Spleen (tissue), 11 donors: ENCODE measurements at regions not wholly inside any gene's neighbourhood (a gene's known extent, or its start where the extent isn't known, plus 50 kb on each side); places are given as distances from the start of the nearest gene placed in this dataset.
"Not testable (repeated sequence)": the region's sequence is repeated elsewhere in the genome, so short reads cannot be mapped to it uniquely, and the experiment has no call there.

ENCODE experiments used
- DNase-seq: peaks from one replicate; pipeline ENCODE4 v3.0.0-alpha.2; 2020
- H3K27ac ChIP-seq, 8 donors: fragments of 200-600 bp; sonication (generic) in 7 of 8; 1 replicate in 4 of 8; 2 replicates in 4 of 8; pipeline versions ENCODE4 v1.5.0 to v1.8.0; 2016 to 2021; ENCODE audit warnings: inconsistent platforms in 4 of 8, mild to moderate bottlenecking in 4 of 8, moderate library complexity in 1 of 8
- H3K27me3 ChIP-seq, 7 donors: fragments of 200-600 bp; sonication (generic) in 6 of 7; replicated peaks in 1 of 7; 1 replicate in 4 of 7; 2 replicates in 3 of 7; pipeline versions ENCODE4 v1.5.0 to v1.8.0; 2016 to 2021; ENCODE audit warnings: inconsistent platforms in 3 of 7, mild to moderate bottlenecking in 1 of 7
- H3K36me3 ChIP-seq, 6 donors: fragments of 200-600 bp; sonication (generic) in 5 of 6; 1 replicate in 4 of 6; 2 replicates in 2 of 6; pipeline versions ENCODE4 v1.5.0 to v1.8.0; 2016 to 2021; ENCODE audit warnings: inconsistent platforms in 2 of 6
- H3K4me1 ChIP-seq, 6 donors: fragments of 200-600 bp; sonication (generic) in 5 of 6; 1 replicate in 3 of 6; 2 replicates in 3 of 6; pipeline versions ENCODE4 v1.5.0 to v1.8.0; 2016 to 2021; ENCODE audit warnings: inconsistent platforms in 3 of 6
- H3K4me3 ChIP-seq, 8 donors: fragments of 200-600 bp; sonication (generic) in 7 of 8; 1 replicate in 4 of 8; 2 replicates in 4 of 8; pipeline versions ENCODE4 v1.5.0 to v1.8.0; 2016 to 2021; ENCODE audit warnings: inconsistent platforms in 4 of 8, mild to moderate bottlenecking in 4 of 8, moderate library complexity in 2 of 8
- H3K9me3 ChIP-seq, 8 donors: fragments of 200-600 bp; sonication (generic) in 7 of 8; 1 replicate in 4 of 8; 2 replicates in 4 of 8; pipeline versions ENCODE4 v1.5.0 to v1.8.0; 2016 to 2021; ENCODE audit warnings: inconsistent platforms in 4 of 8
- POLR2A ChIP-seq, 3 donors: fragments of 450-650 bp; IDR thresholded peaks; one replicate each; pipeline ENCODE4 v1.5.1; 2017; ENCODE audit warnings: antibody characterized with exemption in 3 of 3, mild to moderate bottlenecking in 1 of 3
- POLR2AphosphoS5 ChIP-seq, 3 donors: sonication (generic); formaldehyde crosslinking; IDR thresholded peaks; one replicate each; pipeline ENCODE4 v1.5.1; 2017; ENCODE audit warnings: antibody characterized with exemption in 3 of 3
- WGBS, 5 donors: extraction: QIAGEN DNeasy Blood & Tissue Kit in 3 of 5; methylation state at CpG; one replicate each; pipeline versions ENCODE4 v1.1.5 to v1.1.7; 2013 to 2018; 5-methylcytosine and 5-hydroxymethylcytosine counted together
- intact Hi-C: fragments of 100-400 bp; cut with DNase I; formaldehyde crosslinking; loops from one replicate; pipeline ENCODE4 v1.15.0; 2023; ENCODE audit warnings: low total_unique reads
- TF ChIP-seq, protein P1 (sequence below), 11 experiments: fragments of 200-600 bp in 7 of 11; fragments of 450-650 bp in 4 of 11; sonication (generic) in 4 of 11; IDR thresholded peaks in 8 of 11; conservative IDR thresholded peaks in 3 of 11; 1 replicate in 7 of 11; 2 replicates in 4 of 11; pipeline versions ENCODE4 v1.4.0 to v1.8.0; 2016 to 2021; ENCODE audit warnings: antibody characterized with exemption in 11 of 11, inconsistent platforms in 4 of 11, mild to moderate bottlenecking in 1 of 11
- donor health status: healthy with polysubstance abuse.
- donor health status: DM: no; HTN: no; CAD: no; lungs with moderate emphysema.
- donor health status: DM: no; HTN: no; CAD: no.
- donor health status: Bipolar disorder and iron deficiency.
- donor health status: healthy.
- donor health status: DM: no; HTN: no; CAD: no.
- donor health status: DM: yes; HTN: yes; CAD: no.

DNA sequence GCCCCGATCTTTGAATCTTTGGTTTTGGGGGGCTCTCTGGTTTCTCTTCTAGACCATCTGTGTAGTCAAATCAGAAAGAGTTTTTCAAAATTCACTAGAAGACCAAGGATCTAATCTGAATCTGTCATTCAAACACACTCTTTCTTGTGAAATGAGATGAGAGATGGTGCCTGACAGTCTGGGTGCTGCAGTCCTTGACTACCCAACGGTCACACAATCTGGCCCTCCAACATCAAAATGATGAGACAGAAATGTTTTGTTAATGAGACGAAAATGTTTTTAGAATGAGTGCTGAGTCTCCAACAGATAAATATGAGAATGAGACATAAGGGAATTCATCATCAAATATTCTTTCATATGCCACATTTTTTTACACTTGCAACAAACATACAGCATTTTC is 695.7 kb upstream of the USP15 start:
- no peak overlapping the region for H3K27ac ChIP-seq
- H3K9me3 ChIP-seq: no peaks in the 10 kb centered on the region
- intact Hi-C loops: no loop called here
- DNase-seq: no peak
- no peaks in the 10 kb centered on the region for H3K27me3 ChIP-seq
- TF ChIP-seq POLR2AphosphoS5 (IDR thresholded peaks at IDR 0.05) (no peak), POLR2A (IDR thresholded peaks at IDR 0.05) (no peak)
- TF ChIP-seq, protein P1, sequence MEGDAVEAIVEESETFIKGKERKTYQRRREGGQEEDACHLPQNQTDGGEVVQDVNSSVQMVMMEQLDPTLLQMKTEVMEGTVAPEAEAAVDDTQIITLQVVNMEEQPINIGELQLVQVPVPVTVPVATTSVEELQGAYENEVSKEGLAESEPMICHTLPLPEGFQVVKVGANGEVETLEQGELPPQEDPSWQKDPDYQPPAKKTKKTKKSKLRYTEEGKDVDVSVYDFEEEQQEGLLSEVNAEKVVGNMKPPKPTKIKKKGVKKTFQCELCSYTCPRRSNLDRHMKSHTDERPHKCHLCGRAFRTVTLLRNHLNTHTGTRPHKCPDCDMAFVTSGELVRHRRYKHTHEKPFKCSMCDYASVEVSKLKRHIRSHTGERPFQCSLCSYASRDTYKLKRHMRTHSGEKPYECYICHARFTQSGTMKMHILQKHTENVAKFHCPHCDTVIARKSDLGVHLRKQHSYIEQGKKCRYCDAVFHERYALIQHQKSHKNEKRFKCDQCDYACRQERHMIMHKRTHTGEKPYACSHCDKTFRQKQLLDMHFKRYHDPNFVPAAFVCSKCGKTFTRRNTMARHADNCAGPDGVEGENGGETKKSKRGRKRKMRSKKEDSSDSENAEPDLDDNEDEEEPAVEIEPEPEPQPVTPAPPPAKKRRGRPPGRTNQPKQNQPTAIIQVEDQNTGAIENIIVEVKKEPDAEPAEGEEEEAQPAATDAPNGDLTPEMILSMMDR (IDR thresholded peaks at IDR 0.05 in 8 of 11, conservative IDR thresholded peaks at IDR 0.05 in 3 of 11): no peak
- H3K4me1 ChIP-seq: no peaks in the 10 kb centered on the region
- H3K4me3 ChIP-seq: no peak overlapping the region
- WGBS, 5 donors: 42 to 52% (median 47%) methylated on average over 3 of the region's 3 CpGs
- H3K36me3 ChIP-seq: no peaks in the 10 kb centered on the region

DNA sequence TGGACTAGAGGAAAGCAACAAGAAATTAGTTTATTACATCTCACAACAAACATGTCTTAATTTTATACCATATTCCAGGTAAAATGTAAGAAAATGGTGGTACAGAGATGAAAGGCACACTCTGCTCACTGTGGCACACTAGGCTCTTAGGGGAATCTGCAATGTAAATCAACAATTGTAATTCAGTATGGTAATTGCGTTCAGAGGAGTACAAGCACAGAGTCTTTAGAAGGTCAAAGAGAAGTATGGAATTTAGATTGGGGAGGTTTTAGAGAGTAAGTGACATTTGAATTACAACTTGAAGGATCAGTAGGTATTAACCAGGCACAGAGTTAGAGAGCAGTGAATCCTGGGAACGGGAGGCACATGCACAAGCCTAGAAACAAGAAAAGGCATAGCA is 694.0 kb upstream of the USP15 start:
- intact Hi-C loops: no loop called here
- TF ChIP-seq, protein P1 (IDR thresholded peaks at IDR 0.05 in 8 of 11, conservative IDR thresholded peaks at IDR 0.05 in 3 of 11): no peak
- no peak for TF ChIP-seq POLR2AphosphoS5 (IDR thresholded peaks at IDR 0.05)
- no peak for TF ChIP-seq POLR2A (IDR thresholded peaks at IDR 0.05)
- 61 to 78% (median 63%) methylated on average over 2 of the region's 2 CpGs for WGBS, 5 donors
- DNase-seq: no peak
- Histone ChIP-seq H3K27me3 (no peaks in the 10 kb centered on the region), H3K36me3 (no peaks in the 10 kb centered on the region), H3K27ac (no peak overlapping the region), H3K4me1 (no peaks in the 10 kb centered on the region), H3K9me3 (no peaks in the 10 kb centered on the region), H3K4me3 (no peak overlapping the region)

DNA sequence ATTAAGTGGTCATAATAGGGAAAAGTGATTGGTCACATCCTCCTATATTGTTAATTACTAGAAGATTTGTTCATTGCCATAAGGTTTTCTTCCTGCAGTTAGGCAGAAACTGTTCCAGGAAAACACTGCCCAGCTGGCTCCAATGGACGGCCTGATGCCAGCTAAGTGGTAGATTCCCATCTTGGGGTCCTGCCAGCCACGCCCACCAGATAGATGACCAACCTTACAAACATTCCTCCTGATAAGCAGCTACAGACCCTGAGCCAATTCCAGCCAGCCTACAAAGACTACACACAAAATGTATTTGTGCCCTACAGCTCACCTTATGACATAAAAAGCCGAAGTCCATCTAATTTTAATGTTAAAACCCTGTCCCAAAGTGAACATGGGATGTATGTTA is 685.9 kb upstream of the USP15 start:
- no peak for TF ChIP-seq POLR2AphosphoS5 (IDR thresholded peaks at IDR 0.05)
- TF ChIP-seq, protein P1 (IDR thresholded peaks at IDR 0.05 in 8 of 11, conservative IDR thresholded peaks at IDR 0.05 in 3 of 11): no peak
- no peaks in the 10 kb centered on the region for H3K36me3 ChIP-seq
- no peak overlapping the region for H3K27ac ChIP-seq
- no peak overlapping the region for H3K4me3 ChIP-seq
- no peaks in the 10 kb centered on the region for H3K4me1 ChIP-seq
- WGBS, 5 donors: 62 to 68% (median 66%) methylated on average over 3 of the region's 3 CpGs
- H3K27me3 ChIP-seq: no peaks in the 10 kb centered on the region
- no peaks in the 10 kb centered on the region for H3K9me3 ChIP-seq
- intact Hi-C loops: no loop called here
- no peak for DNase-seq

DNA sequence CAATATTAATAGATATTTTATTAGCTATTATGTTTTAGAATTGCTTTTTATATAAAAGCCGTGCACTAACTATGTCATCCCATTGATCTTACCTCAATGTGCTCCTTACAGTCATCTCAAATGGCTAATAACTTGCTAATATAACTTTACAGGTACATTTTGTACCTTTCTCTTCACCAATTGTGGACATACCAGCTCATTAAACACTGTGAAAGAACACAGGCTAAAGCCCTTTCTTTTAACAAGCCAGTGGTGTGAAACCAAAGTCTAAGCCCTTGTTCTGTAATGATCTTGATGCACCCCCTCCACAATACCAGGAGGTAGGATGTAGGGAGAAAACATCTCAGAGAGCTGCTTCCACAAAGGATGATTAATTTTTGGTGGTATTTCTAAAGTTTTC is 675.3 kb upstream of the USP15 start:
- 86 to 97% (median 93%) methylated on average over 1 of the region's 1 CpG for WGBS, 5 donors

DNA sequence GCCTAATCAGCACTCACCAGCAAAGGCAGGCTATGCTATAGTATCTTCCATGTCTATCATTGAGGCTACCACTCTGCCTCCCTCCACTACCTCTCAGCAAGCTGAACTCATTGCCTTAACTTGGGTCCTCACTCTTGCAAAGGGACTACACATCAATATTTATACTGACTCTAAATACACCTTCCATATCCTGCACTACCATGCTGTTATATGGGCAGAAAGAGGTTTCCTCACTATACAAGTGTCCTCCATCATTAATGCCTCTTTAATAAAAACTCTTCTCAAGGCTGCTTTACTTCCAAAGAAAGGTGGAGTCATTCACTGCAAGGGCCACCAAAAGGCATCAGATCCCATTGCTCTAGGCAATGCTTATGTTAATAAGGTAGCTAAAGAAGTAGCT is 669.3 kb upstream of the USP15 start:
- H3K27me3 ChIP-seq, H3K4me3 ChIP-seq, H3K36me3 ChIP-seq, intact Hi-C loops, H3K27ac ChIP-seq, DNase-seq, H3K4me1 ChIP-seq: not testable (repeated sequence)
- H3K9me3 ChIP-seq: peaks cover 3 to 71% (median 58%) of the 10 kb centered on the region in 8 donors

More for the DNA sequence above, 675.3 kb upstream of the USP15 start:
- no peaks in the 10 kb centered on the region for H3K4me1 ChIP-seq
- no peaks in the 10 kb centered on the region for H3K27me3 ChIP-seq
- H3K36me3 ChIP-seq: no peaks in the 10 kb centered on the region
- TF ChIP-seq, protein P1 (IDR thresholded peaks at IDR 0.05 in 8 of 11, conservative IDR thresholded peaks at IDR 0.05 in 3 of 11): no peak
- no peak for TF ChIP-seq POLR2A (IDR thresholded peaks at IDR 0.05)
- no peak for TF ChIP-seq POLR2AphosphoS5 (IDR thresholded peaks at IDR 0.05)
- no peak overlapping the region for H3K4me3 ChIP-seq
- H3K27ac ChIP-seq: no peak overlapping the region
- no peak for DNase-seq
- peaks cover 0 to 32% (median 17%) of the 10 kb centered on the region in 8 donors for H3K9me3 ChIP-seq
- intact Hi-C loops: no loop called here
